ENCODE measurements at regions not wholly inside any gene's neighbourhood (a gene's known extent, or its start where the extent isn't known, plus 50 kb on each side); places are given as distances from the start of the nearest gene placed in this dataset.
"Not testable (repeated sequence)": the region's sequence is repeated elsewhere in the genome, so short reads cannot be mapped to it uniquely, and the experiment has no call there.

DNA sequence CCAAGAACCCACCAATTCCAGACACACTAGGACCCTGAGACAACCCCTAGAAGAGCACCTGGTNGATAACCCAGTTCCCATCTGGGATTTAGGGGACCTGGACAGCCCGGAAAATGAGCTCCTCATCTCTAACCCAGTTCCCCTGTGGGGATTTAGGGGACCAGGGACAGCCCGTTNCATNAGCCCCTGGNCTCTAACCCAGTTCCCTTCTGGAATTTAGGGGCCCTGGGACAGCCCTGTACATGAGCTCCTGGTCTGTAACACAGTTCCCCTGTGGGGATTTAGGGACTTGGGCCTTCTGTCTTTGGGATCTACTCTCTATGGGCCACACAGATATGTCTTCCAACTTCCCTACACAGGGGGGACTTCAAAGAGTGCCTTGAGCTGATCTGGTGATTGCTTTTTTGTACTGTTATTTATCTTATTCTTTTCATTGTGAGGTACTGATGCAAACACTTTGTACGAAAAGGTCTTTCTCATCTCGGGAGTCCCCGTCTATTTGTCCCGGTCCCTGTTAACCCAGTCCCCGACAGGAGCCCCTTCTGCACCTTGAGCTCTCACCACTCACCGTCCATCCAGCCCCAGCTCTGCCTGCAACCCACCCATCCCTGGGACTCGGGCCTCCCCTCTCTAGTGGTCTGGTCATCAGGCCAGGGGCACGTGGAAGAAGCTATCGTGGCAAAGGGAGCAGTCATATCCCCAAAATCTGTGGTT, 58.2 kb upstream of the PLCXD1 start:
- H3K23ac ChIP-seq (ENCODE audit: low read depth, low read length, poor library complexity); H2BK5ac ChIP-seq (ENCODE audit: low read length); H2BK120ac ChIP-seq (ENCODE audit: low read depth, low read length); DNase-seq (ENCODE audit: low spot score); H2BK12ac ChIP-seq (ENCODE audit: low read length); H4K8ac ChIP-seq (ENCODE audit: low read depth, low read length); H3K79me1 ChIP-seq (ENCODE audit: low read depth, low read length); H2AK5ac ChIP-seq (ENCODE audit: low read depth, low read length); H3K4me2 ChIP-seq (ENCODE audit: insufficient read depth, low read length, poor library complexity, severe bottlenecking); H3K27ac ChIP-seq (replicated peaks; ENCODE audit: low read length); H2BK15ac ChIP-seq (ENCODE audit: low read length); H3K4me1 ChIP-seq (ENCODE audit: control insufficient read depth in 2 of 2, insufficient read depth in 1 of 2, low read depth in 1 of 2, low read length in 2 of 2); H3K9ac ChIP-seq (ENCODE audit: low read depth, low read length, poor library complexity); H3K36me3 ChIP-seq (replicated peaks in 1 of 2; ENCODE audit: control insufficient read depth in 2 of 2, insufficient read depth in 2 of 2, low read length in 2 of 2); H3K18ac ChIP-seq (ENCODE audit: low read length); H3K4ac ChIP-seq (ENCODE audit: low read length); H3K14ac ChIP-seq (ENCODE audit: low read length); H3K4me3 ChIP-seq (ENCODE audit: low read length in 2 of 2); H2AFZ ChIP-seq (ENCODE audit: low read length); H3K27me3 ChIP-seq (ENCODE audit: control insufficient read depth in 3 of 3, insufficient read depth in 3 of 3, low read depth in 1 of 3, low read length in 3 of 3); H3K9me3 ChIP-seq (replicated peaks in 1 of 2; ENCODE audit: control insufficient read depth in 2 of 2, insufficient read depth in 1 of 2, low read depth in 1 of 2, low read length in 2 of 2); H4K91ac ChIP-seq (ENCODE audit: low read depth, low read length, poor library complexity): not testable (repeated sequence)
- no CpG with 5 or more reads among the region's 11 CpGs for WGBS, 2 donors (ENCODE audit: extremely low coverage in 2 of 2, insufficient read length in 2 of 2, insufficient replicate concordance in 1 of 2)

DNA sequence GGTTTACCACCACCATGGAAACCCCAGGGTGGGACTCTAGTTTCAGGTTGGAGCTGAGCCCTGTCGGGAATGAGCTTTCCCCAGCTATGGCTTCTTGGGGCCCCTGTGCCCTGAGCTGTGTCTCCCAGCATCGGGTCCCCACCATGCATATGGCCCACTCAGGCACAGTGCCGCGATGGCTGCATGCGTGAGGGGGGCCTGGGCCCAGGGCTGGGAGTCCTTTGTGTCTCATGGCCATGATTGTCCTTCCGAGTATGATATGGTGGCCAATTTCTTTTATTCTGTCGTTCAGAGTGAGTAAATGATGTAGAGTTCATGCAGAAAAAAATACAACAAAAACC, 57.7 kb upstream of the PLCXD1 start:
- not testable (repeated sequence) for H3K9ac ChIP-seq (ENCODE audit: low read depth, low read length, poor library complexity); H2BK5ac ChIP-seq (ENCODE audit: low read length); H3K79me1 ChIP-seq (ENCODE audit: low read depth, low read length); H3K14ac ChIP-seq (ENCODE audit: low read length); H3K27me3 ChIP-seq (ENCODE audit: control insufficient read depth in 3 of 3, insufficient read depth in 3 of 3, low read depth in 1 of 3, low read length in 3 of 3); H3K27ac ChIP-seq (replicated peaks; ENCODE audit: low read length); H2BK120ac ChIP-seq (ENCODE audit: low read depth, low read length); H2BK12ac ChIP-seq (ENCODE audit: low read length); H3K23ac ChIP-seq (ENCODE audit: low read depth, low read length, poor library complexity); H3K4me1 ChIP-seq (ENCODE audit: control insufficient read depth in 2 of 2, insufficient read depth in 1 of 2, low read depth in 1 of 2, low read length in 2 of 2); H3K4me2 ChIP-seq (ENCODE audit: insufficient read depth, low read length, poor library complexity, severe bottlenecking); H3K4ac ChIP-seq (ENCODE audit: low read length); H3K4me3 ChIP-seq (ENCODE audit: low read length in 2 of 2); H3K36me3 ChIP-seq (replicated peaks in 1 of 2; ENCODE audit: control insufficient read depth in 2 of 2, insufficient read depth in 2 of 2, low read length in 2 of 2); H2BK15ac ChIP-seq (ENCODE audit: low read length); H2AFZ ChIP-seq (ENCODE audit: low read length); H3K9me3 ChIP-seq (replicated peaks in 1 of 2; ENCODE audit: control insufficient read depth in 2 of 2, insufficient read depth in 1 of 2, low read depth in 1 of 2, low read length in 2 of 2); DNase-seq (ENCODE audit: low spot score); H4K91ac ChIP-seq (ENCODE audit: low read depth, low read length, poor library complexity); H3K18ac ChIP-seq (ENCODE audit: low read length); H2AK5ac ChIP-seq (ENCODE audit: low read depth, low read length); H4K8ac ChIP-seq (ENCODE audit: low read depth, low read length)
- no CpG with 5 or more reads among the region's 7 CpGs for WGBS, 2 donors (ENCODE audit: extremely low coverage in 2 of 2, insufficient read length in 2 of 2, insufficient replicate concordance in 1 of 2)

DNA sequence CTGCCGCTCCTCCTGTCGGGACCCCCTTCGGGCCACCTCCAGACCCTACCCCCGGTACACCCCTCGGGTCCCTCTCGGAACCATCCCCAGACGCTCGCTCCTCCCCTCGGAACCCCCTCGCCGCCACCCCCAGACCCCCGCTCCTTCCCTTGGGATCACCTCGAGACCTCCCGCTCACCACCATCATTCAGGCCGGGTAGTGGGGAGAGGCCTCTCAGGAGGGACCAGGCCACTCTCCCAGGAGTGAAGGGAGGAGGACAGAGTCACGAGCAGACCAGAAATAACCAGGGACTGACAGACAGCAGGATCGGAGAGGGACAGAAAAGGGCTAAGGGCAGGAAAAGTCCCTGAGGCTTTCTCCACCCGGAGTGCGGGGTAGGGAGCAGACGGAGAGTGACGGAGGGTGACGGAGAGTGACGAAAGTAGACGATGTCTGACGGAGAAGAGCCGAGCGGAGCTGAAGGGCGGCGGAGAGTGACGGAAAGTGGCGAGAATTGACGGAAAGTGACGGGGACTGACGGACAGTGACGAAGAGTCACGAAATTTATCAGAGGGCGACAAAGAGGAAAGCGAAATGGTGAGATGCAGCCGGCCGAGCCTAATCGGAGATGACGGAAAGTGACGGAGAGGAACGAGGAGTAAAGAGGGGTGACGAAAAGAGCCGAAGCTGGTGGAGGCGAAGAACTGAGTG, 54.6 kb upstream of the PLCXD1 start:
- H3K23ac ChIP-seq (ENCODE audit: low read depth, low read length, poor library complexity); DNase-seq (ENCODE audit: low spot score); H2BK15ac ChIP-seq (ENCODE audit: low read length); H2BK5ac ChIP-seq (ENCODE audit: low read length); H3K14ac ChIP-seq (ENCODE audit: low read length); H2AK5ac ChIP-seq (ENCODE audit: low read depth, low read length); H3K4ac ChIP-seq (ENCODE audit: low read length); H4K8ac ChIP-seq (ENCODE audit: low read depth, low read length); H3K4me1 ChIP-seq (ENCODE audit: control insufficient read depth in 2 of 2, insufficient read depth in 1 of 2, low read depth in 1 of 2, low read length in 2 of 2); H2BK12ac ChIP-seq (ENCODE audit: low read length); H3K36me3 ChIP-seq (replicated peaks in 1 of 2; ENCODE audit: control insufficient read depth in 2 of 2, insufficient read depth in 2 of 2, low read length in 2 of 2); H3K9ac ChIP-seq (ENCODE audit: low read depth, low read length, poor library complexity); H3K4me2 ChIP-seq (ENCODE audit: insufficient read depth, low read length, poor library complexity, severe bottlenecking); H4K91ac ChIP-seq (ENCODE audit: low read depth, low read length, poor library complexity); H3K27me3 ChIP-seq (ENCODE audit: control insufficient read depth in 3 of 3, insufficient read depth in 3 of 3, low read depth in 1 of 3, low read length in 3 of 3); H3K79me1 ChIP-seq (ENCODE audit: low read depth, low read length); H2BK120ac ChIP-seq (ENCODE audit: low read depth, low read length); H3K27ac ChIP-seq (replicated peaks; ENCODE audit: low read length); H3K18ac ChIP-seq (ENCODE audit: low read length); H3K9me3 ChIP-seq (replicated peaks in 1 of 2; ENCODE audit: control insufficient read depth in 2 of 2, insufficient read depth in 1 of 2, low read depth in 1 of 2, low read length in 2 of 2): not testable (repeated sequence)
- Histone ChIP-seq H2AFZ (ENCODE audit: low read length) (peak overlapping the region; percentile 69), H3K4me3 (ENCODE audit: low read length in 2 of 2) (peak overlapping the region in 1 of 2 donors; percentile 59)
- WGBS, 2 donors (ENCODE audit: extremely low coverage in 2 of 2, insufficient read length in 2 of 2, insufficient replicate concordance in 1 of 2), result no CpG with 5 or more reads among the region's 47 CpGs

DNA sequence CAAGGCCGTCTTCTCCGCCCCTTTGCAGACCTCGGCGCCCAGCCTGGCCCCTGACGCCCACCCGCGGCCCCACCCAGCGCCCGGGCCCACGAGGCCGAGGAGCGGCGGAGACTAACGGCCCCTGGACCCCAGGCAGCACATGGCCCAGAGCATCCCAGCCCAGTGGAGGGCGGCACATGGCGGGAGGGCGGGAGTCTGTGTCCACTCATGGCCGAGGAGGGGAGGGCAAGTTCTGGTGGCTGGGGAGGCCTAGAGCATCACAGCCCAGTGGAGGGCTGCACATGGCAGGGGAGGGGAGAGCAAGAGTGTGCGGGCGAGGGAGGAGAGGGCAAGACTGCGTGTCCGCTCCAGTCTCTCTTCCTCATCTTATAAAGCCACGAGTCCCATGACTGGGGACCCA, 53.8 kb upstream of the PLCXD1 start:
- not testable (repeated sequence) for H3K4ac ChIP-seq (ENCODE audit: low read length); H3K79me1 ChIP-seq (ENCODE audit: low read depth, low read length); H4K91ac ChIP-seq (ENCODE audit: low read depth, low read length, poor library complexity); H3K14ac ChIP-seq (ENCODE audit: low read length); H4K8ac ChIP-seq (ENCODE audit: low read depth, low read length); H3K9me3 ChIP-seq (replicated peaks in 1 of 2; ENCODE audit: control insufficient read depth in 2 of 2, insufficient read depth in 1 of 2, low read depth in 1 of 2, low read length in 2 of 2); H3K9ac ChIP-seq (ENCODE audit: low read depth, low read length, poor library complexity); H3K4me2 ChIP-seq (ENCODE audit: insufficient read depth, low read length, poor library complexity, severe bottlenecking); H2AK5ac ChIP-seq (ENCODE audit: low read depth, low read length); H3K4me3 ChIP-seq (ENCODE audit: low read length in 2 of 2); H3K18ac ChIP-seq (ENCODE audit: low read length); H2BK5ac ChIP-seq (ENCODE audit: low read length); H3K27me3 ChIP-seq (ENCODE audit: control insufficient read depth in 3 of 3, insufficient read depth in 3 of 3, low read depth in 1 of 3, low read length in 3 of 3); H2BK120ac ChIP-seq (ENCODE audit: low read depth, low read length); H3K27ac ChIP-seq (replicated peaks; ENCODE audit: low read length); DNase-seq (ENCODE audit: low spot score); H2BK15ac ChIP-seq (ENCODE audit: low read length); H2BK12ac ChIP-seq (ENCODE audit: low read length); H2AFZ ChIP-seq (ENCODE audit: low read length); H3K36me3 ChIP-seq (replicated peaks in 1 of 2; ENCODE audit: control insufficient read depth in 2 of 2, insufficient read depth in 2 of 2, low read length in 2 of 2); H3K4me1 ChIP-seq (ENCODE audit: control insufficient read depth in 2 of 2, insufficient read depth in 1 of 2, low read depth in 1 of 2, low read length in 2 of 2); H3K23ac ChIP-seq (ENCODE audit: low read depth, low read length, poor library complexity)
- no CpG with 5 or more reads among the region's 23 CpGs for WGBS, 2 donors (ENCODE audit: extremely low coverage in 2 of 2, insufficient read length in 2 of 2, insufficient replicate concordance in 1 of 2)

Data from neuronal stem cell (in vitro differentiated cells).